Chondrocyte (in vitro differentiated cells): ENCODE measurements at regions not wholly inside any gene's neighbourhood (a gene's known extent, or its start where the extent isn't known, plus 50 kb on each side); places are given as distances from the start of the nearest gene placed in this dataset.

Experiments
- DNase-seq: peaks from one replicate; pipeline ENCODE4 v3.0.0; 2021; ENCODE audit warnings: mixed read lengths, low spot score
- H3K27ac Mint-ChIP-seq: one replicate; pipeline ENCODE4 v1.8.0; 2021; ENCODE audit warnings: mild to moderate bottlenecking, moderate library complexity, mixed read lengths; ENCODE audit not compliant: unreplicated experiment
- H3K27me3 Mint-ChIP-seq: 2 replicates; pipeline ENCODE4 v1.8.0; 2021; ENCODE audit warnings: low read depth, mixed read lengths
- H3K36me3 Mint-ChIP-seq: 2 replicates; pipeline ENCODE4 v1.8.0; 2021; ENCODE audit warnings: low read depth, mixed read lengths
- H3K4me1 Mint-ChIP-seq: 2 replicates; pipeline ENCODE4 v1.8.0; 2021; ENCODE audit warnings: low read depth, mild to moderate bottlenecking, mixed read lengths
- H3K4me3 Mint-ChIP-seq: one replicate; pipeline ENCODE4 v1.8.0; 2021; ENCODE audit warnings: mild to moderate bottlenecking, moderate library complexity, mixed read lengths; ENCODE audit not compliant: unreplicated experiment
- H3K9me3 Mint-ChIP-seq: 2 replicates; pipeline ENCODE4 v1.8.0; 2021; ENCODE audit warnings: low read depth, mixed read lengths
- TF ChIP-seq, protein P1 (sequence below): fragments of 200-600 bp; sonication (generic); IDR thresholded peaks from 2 replicates; pipeline ENCODE4 v1.5.0; 2021; ENCODE audit warnings: antibody characterized with exemption, mild to moderate bottlenecking, moderate library complexity

- peaks cover 20% of the 10 kb centered on the region for H3K27me3 Mint-ChIP-seq
- no peaks in the 10 kb centered on the region for H3K9me3 Mint-ChIP-seq
- H3K27ac Mint-ChIP-seq = no peak overlapping the region
- no peaks in the 10 kb centered on the region for H3K36me3 Mint-ChIP-seq
- TF ChIP-seq, protein P1, sequence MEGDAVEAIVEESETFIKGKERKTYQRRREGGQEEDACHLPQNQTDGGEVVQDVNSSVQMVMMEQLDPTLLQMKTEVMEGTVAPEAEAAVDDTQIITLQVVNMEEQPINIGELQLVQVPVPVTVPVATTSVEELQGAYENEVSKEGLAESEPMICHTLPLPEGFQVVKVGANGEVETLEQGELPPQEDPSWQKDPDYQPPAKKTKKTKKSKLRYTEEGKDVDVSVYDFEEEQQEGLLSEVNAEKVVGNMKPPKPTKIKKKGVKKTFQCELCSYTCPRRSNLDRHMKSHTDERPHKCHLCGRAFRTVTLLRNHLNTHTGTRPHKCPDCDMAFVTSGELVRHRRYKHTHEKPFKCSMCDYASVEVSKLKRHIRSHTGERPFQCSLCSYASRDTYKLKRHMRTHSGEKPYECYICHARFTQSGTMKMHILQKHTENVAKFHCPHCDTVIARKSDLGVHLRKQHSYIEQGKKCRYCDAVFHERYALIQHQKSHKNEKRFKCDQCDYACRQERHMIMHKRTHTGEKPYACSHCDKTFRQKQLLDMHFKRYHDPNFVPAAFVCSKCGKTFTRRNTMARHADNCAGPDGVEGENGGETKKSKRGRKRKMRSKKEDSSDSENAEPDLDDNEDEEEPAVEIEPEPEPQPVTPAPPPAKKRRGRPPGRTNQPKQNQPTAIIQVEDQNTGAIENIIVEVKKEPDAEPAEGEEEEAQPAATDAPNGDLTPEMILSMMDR = no peak
- no peak overlapping the region for H3K4me3 Mint-ChIP-seq
- peaks cover 4% of the 10 kb centered on the region for H3K4me1 Mint-ChIP-seq
- no peak for DNase-seq
Measured at GRCh38 chr3:165683947-165684346, 153.3 kb downstream of the BCHE start.

GRCh38 chr3:165682734-165683133, 154.5 kb downstream of the BCHE start:
- H3K9me3 Mint-ChIP-seq = no peaks in the 10 kb centered on the region
- H3K4me1 Mint-ChIP-seq = peaks cover 4% of the 10 kb centered on the region
- H3K4me3 Mint-ChIP-seq = no peak overlapping the region
- TF ChIP-seq, protein P1 = no peak
- H3K36me3 Mint-ChIP-seq = no peaks in the 10 kb centered on the region
- peaks cover 18% of the 10 kb centered on the region for H3K27me3 Mint-ChIP-seq
- no peak for DNase-seq
- no peak overlapping the region for H3K27ac Mint-ChIP-seq

GRCh38 chr3:165669967-165670366, 167.3 kb downstream of the BCHE start:
- Mint-ChIP-seq H3K4me3 (no peak overlapping the region), H3K9me3 (peaks cover 5% of the 10 kb centered on the region), H3K36me3 (peaks cover 2% of the 10 kb centered on the region), H3K27ac (no peak overlapping the region), H3K27me3 (peaks cover 9% of the 10 kb centered on the region), H3K4me1 (peaks cover 3% of the 10 kb centered on the region)
- no peak for DNase-seq
- TF ChIP-seq, protein P1 = no peak

GRCh38 chr3:165669504-165669903, 167.7 kb downstream of the BCHE start:
- Mint-ChIP-seq H3K4me3 (no peak overlapping the region), H3K36me3 (no peaks in the 10 kb centered on the region), H3K27ac (no peak overlapping the region), H3K9me3 (peaks cover under 1% of the 10 kb centered on the region), H3K4me1 (peaks cover 3% of the 10 kb centered on the region), H3K27me3 (peaks cover 9% of the 10 kb centered on the region)
- TF ChIP-seq, protein P1 = no peak
- no peak for DNase-seq

DNA sequence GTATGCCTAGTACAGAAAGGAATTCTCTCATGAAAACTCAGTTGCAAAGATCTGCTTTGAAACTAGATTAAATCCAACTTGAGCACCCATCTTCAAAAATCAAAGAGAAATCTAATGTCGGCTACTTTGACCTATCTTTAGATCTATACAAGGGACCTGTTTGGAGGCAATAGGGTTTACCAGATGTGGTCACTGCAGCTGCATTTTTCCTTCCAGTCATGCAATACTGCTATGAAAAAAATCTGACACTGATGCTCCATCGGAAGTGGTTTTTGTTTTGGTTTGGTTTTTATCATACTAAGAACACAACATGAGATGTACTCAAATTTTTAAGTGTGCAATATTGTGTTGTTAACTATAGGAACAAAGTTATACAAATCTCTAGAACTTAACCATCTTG, 169.5 kb downstream of the BCHE start:
- H3K4me1 Mint-ChIP-seq = peaks cover 3% of the 10 kb centered on the region
- H3K4me3 Mint-ChIP-seq = no peak overlapping the region
- no peaks in the 10 kb centered on the region for H3K9me3 Mint-ChIP-seq

More for the DNA sequence above, 169.5 kb downstream of the BCHE start:
- Mint-ChIP-seq H3K27ac (no peak overlapping the region), H3K27me3 (peaks cover 9% of the 10 kb centered on the region), H3K36me3 (no peaks in the 10 kb centered on the region)
- TF ChIP-seq, protein P1 = no peak
- DNase-seq = no peak
